WI38 (cell line): ENCODE measurements at regions not wholly inside any gene's neighbourhood (a gene's known extent, or its start where the extent isn't known, plus 50 kb on each side); places are given as distances from the start of the nearest gene placed in this dataset.

Experiments used
- H3K4me3 ChIP-seq: 2 replicates; pipeline ENCODE4 v1.5.1; 2011; ENCODE audit warnings: low read depth, mild to moderate bottlenecking, control low read depth, low read length
- TF ChIP-seq, protein P1 (sequence below): IDR thresholded peaks from 2 replicates; pipeline ENCODE4 v1.5.1; 2012; ENCODE audit warnings: low read depth, mild to moderate bottlenecking, control low read depth, low read length

DNA sequence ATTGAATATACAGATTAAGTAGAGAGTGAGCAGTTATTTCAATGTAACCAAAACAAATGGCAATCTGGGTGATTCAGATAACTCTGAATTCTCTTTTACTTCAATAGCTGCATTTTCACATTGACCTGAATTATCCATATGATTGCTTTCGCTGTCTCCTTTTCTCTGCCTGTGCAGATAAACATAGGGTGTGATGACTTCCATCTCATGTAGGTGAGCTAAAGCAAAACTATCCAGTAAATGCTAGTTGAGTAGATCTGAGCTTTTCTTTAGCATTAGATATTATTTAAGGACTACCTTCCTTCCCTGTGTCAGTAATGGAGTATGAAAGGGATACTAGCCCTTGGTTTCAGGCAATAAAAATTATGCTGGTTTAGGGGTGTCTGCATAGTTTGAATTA, 288.6 kb downstream of the OXSM start:
- TF ChIP-seq, protein P1, sequence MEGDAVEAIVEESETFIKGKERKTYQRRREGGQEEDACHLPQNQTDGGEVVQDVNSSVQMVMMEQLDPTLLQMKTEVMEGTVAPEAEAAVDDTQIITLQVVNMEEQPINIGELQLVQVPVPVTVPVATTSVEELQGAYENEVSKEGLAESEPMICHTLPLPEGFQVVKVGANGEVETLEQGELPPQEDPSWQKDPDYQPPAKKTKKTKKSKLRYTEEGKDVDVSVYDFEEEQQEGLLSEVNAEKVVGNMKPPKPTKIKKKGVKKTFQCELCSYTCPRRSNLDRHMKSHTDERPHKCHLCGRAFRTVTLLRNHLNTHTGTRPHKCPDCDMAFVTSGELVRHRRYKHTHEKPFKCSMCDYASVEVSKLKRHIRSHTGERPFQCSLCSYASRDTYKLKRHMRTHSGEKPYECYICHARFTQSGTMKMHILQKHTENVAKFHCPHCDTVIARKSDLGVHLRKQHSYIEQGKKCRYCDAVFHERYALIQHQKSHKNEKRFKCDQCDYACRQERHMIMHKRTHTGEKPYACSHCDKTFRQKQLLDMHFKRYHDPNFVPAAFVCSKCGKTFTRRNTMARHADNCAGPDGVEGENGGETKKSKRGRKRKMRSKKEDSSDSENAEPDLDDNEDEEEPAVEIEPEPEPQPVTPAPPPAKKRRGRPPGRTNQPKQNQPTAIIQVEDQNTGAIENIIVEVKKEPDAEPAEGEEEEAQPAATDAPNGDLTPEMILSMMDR = no peak
- H3K4me3 ChIP-seq = no peak overlapping the region

DNA sequence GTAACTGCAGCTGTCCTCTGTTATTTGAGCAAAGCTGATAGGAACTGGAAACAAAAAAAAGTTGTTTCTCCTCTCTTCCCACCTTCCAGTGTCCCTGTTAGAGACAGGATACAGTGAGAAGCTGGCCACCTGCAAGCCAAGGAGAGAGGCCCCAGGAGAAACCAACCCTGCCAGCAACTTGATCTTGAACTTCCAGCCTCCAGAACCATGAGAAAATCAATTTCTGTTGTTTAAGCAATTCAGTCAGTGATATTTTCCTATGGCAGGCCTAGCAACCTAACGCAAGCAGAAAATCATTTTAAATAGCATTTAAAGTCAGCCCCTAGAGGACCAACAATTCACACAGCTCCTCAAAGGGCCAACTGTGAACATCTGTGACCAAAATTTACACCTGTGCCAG, 291.3 kb downstream of the OXSM start:
- no peak overlapping the region for H3K4me3 ChIP-seq
- TF ChIP-seq, protein P1 = no peak

DNA sequence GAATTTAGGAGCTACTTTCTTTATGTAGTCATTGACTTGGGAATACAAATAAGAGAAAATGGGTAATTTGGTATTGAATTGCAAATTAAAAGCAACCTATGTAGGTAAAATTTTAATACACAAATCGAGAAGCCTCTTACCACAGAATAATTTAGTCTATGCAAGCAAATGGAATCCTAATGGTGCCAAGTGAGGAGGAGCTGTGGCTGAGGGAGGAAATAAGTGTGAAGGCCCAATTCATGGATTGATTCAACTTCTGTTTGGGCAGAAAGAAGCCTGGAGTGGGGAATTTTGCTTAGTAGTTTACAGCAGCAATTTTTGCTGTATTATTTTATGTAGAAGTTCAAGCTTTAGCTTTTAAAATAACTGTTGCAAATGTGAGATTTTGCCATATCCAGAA, 291.9 kb downstream of the OXSM start:
- TF ChIP-seq, protein P1 = no peak
- H3K4me3 ChIP-seq = no peak overlapping the region

DNA sequence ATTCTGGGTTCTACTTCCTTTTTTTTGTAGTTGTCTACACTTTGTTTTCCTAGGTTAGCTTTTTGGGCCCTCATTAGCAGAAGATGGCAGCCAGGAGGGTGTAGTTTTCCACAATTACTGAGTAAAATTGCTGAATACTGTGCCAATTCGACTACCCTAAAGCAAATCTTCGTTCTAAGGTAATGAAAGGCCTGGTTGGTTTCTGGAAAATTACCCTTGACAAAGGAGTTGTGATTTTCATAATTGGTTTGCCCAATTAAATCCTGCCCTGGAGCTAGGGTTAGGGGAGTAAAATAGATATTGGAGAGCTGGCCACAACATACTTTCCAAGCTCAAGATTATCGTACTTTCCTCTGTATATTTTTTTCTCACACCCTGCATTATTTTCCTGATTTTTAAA, 293.0 kb downstream of the OXSM start:
- TF ChIP-seq, protein P1 = no peak

DNA sequence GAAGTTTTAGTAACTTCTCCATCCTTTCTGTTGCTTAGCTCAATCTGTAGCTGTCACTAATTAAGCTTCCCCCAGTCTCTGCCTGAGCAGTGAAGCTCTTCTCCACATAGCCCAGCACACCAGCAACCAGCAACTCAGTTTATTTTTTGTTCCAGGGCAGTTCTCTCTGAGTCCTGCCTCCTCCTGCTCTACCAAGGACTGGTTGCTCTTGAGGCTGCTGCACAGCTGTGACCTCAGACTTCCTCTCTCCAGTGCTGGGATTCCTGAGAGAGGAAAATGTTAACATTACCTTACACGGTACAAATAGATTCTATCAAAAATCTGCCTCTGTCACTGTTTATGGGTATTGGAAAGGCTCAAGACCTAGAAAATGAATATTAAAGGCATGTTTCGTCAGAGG, 294.7 kb downstream of the OXSM start:
- TF ChIP-seq, protein P1 = no peak
- H3K4me3 ChIP-seq = no peak overlapping the region

More for the DNA sequence above, 293.0 kb downstream of the OXSM start:
- H3K4me3 ChIP-seq = no peak overlapping the region

DNA sequence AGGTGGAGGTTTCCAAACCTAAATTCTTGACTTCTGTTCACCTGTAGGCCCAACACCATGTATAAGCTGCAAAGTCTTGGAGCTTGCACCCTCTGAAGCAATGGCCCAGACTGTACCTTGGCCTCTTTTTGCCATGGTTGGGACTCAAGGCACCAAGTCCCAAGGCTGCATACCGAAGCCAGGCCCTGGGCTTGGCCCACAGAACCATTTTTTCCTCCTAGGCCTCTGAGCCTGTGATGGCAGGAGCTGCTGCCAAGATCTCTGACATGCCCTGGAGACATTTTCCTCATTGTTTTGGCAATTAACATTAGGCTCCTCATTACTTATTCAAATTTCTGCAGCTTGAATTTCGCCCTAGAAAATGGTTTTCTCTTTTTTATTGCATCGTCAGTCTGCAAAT, 297.9 kb downstream of the OXSM start:
- TF ChIP-seq, protein P1 = no peak
- H3K4me3 ChIP-seq = no peak overlapping the region

DNA sequence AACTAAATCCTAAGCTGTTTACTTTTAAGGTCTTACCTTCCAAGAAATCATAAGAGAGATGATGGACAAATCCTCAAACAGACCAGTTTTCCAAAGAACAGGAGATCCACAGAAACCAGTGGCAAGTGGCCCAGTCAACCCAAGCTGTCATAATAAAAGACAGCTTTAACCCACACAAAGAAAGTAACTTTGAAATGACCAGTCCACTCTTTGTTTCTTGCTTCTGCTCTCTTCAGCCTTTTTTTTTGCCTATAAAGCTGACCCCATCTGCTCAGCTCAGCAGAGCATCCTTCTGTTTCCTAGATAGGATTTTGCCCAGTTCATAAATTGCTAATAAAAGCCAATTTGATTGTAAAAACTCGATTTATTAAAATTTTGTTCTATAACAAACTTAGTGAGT, 299.4 kb downstream of the OXSM start:
- TF ChIP-seq, protein P1 = no peak
- H3K4me3 ChIP-seq = no peak overlapping the region
